IMR-90 (cell line): ENCODE measurements at regions not wholly inside any gene's neighbourhood (a gene's known extent, or its start where the extent isn't known, plus 50 kb on each side); places are given as distances from the start of the nearest gene placed in this dataset.
"Not testable (repeated sequence)": the region's sequence is repeated elsewhere in the genome, so short reads cannot be mapped to it uniquely, and the experiment has no call there.

Experiments used
- ATAC-seq: fragments of 200-7000 bp; cut with Tn5 transposase; 2 replicates; pipeline ENCODE4 v1.9.1; 2020; ENCODE audit warnings: low read depth, mild to moderate bottlenecking, moderate library complexity
- BruUV-seq: library from RNA; stranded (reverse); fragments of 400-500 nt; replicated peaks from 2 replicates; lab custom pipeline; 2021; lab: Mats Ljungman, UMichigan
- CTCF ChIA-PET: fragments of 300-600 bp; formaldehyde crosslinking; extraction: SDS; loops from one replicate; lab custom pipeline; 2021; ENCODE audit warnings: antibody characterized with exemption; lab: Yijun Ruan, JAX
- POLR2A ChIA-PET: fragments of 300-600 bp; sonication (Branson Sonifier 250); formaldehyde crosslinking; loops from one replicate; lab custom pipeline; 2022; ENCODE audit warnings: antibody characterized with exemption; ENCODE audit not compliant: unreplicated experiment; lab: Charles Lee
- DNase-seq: peaks from one replicate; pipeline ENCODE4 v3.0.0; 2013
- H2AFZ ChIP-seq: replicated peaks from 2 replicates; pipeline ENCODE3; 2013; ENCODE audit warnings: low read length, mild to moderate bottlenecking; ENCODE audit not compliant: poor library complexity
- H2AK5ac ChIP-seq: 2 replicates; pipeline ENCODE4 v1.6.1; 2013; ENCODE audit warnings: low read depth, low read length, inconsistent platforms
- H2AK9ac ChIP-seq: replicated peaks from 2 replicates; pipeline ENCODE3; 2013; ENCODE audit warnings: mild to moderate bottlenecking, low read depth, low read length, moderate library complexity; ENCODE audit not compliant: poor library complexity
- H2BK120ac ChIP-seq: 2 replicates; pipeline ENCODE4 v1.6.1; 2013; ENCODE audit warnings: low read depth, low read length, inconsistent platforms
- H2BK15ac ChIP-seq: 3 replicates; pipeline ENCODE4 v1.6.1; 2013; ENCODE audit warnings: low read depth, low read length, inconsistent platforms
- H2BK20ac ChIP-seq: 2 replicates; pipeline ENCODE4 v1.6.1; 2013; ENCODE audit warnings: low read depth, mild to moderate bottlenecking, inconsistent platforms, low read length, moderate library complexity
- H2BK5ac ChIP-seq: 2 replicates; pipeline ENCODE4 v1.6.1; 2013; ENCODE audit warnings: mild to moderate bottlenecking, low read depth, low read length, inconsistent platforms; ENCODE audit not compliant: poor library complexity, severe bottlenecking
- H3K14ac ChIP-seq: replicated peaks from 2 replicates; pipeline ENCODE4 v1.6.1; 2013; ENCODE audit warnings: low read depth, low read length, inconsistent platforms
- H3K18ac ChIP-seq: 2 replicates; pipeline ENCODE4 v1.6.1; 2013; ENCODE audit warnings: low read depth, low read length, control low read depth
- H3K23ac ChIP-seq: 2 replicates; pipeline ENCODE4 v1.6.1; 2013; ENCODE audit warnings: low read depth, low read length, inconsistent platforms
- H3K27ac ChIP-seq: 2 replicates; pipeline ENCODE4 v1.5.1; 2013; ENCODE audit warnings: mild to moderate bottlenecking, control low read depth, low read length; ENCODE audit not compliant: insufficient read depth
- H3K27me3 ChIP-seq: 2 replicates; pipeline ENCODE4 v1.6.1; 2013; ENCODE audit warnings: low read length; ENCODE audit not compliant: control insufficient read depth, insufficient read depth
- H3K36me3 ChIP-seq: 2 replicates; pipeline ENCODE4 v1.6.1; 2013; ENCODE audit warnings: low read length, mixed read lengths; ENCODE audit not compliant: control insufficient read depth, insufficient read depth
- H3K4ac ChIP-seq: 2 replicates; pipeline ENCODE4 v1.6.1; 2013; ENCODE audit warnings: low read depth, low read length, inconsistent platforms
- H3K4me1 ChIP-seq: 2 replicates; pipeline ENCODE4 v1.6.1; 2013; ENCODE audit warnings: low read length, mixed read lengths; ENCODE audit not compliant: control insufficient read depth, insufficient read depth
- H3K4me2 ChIP-seq: 2 replicates; pipeline ENCODE4 v1.6.1; 2013; ENCODE audit warnings: low read depth, mild to moderate bottlenecking, control low read depth, low read length, moderate library complexity
- H3K4me3 ChIP-seq: 2 replicates; pipeline ENCODE4 v1.5.1; 2013; ENCODE audit warnings: low read depth, mild to moderate bottlenecking, control low read depth, low read length, moderate library complexity; ENCODE audit not compliant: insufficient read depth
- H3K56ac ChIP-seq: 2 replicates; pipeline ENCODE4 v1.6.1; 2013; ENCODE audit warnings: low read length, inconsistent platforms; ENCODE audit not compliant: insufficient read depth; ENCODE audit errors: extremely low read depth
- H3K79me1 ChIP-seq, 2 experiments: 2 replicates each; pipeline ENCODE4 v1.6.1; 2013; ENCODE audit warnings: low read length in 2 of 2, inconsistent platforms in 1 of 2, low read depth in 1 of 2
- H3K9ac ChIP-seq: 2 replicates; pipeline ENCODE4 v1.6.1; 2013; ENCODE audit warnings: low read depth, low read length, control low read depth
- H3K9me1 ChIP-seq: 2 replicates; pipeline ENCODE4 v1.6.1; 2013; ENCODE audit warnings: low read length, inconsistent platforms; ENCODE audit not compliant: insufficient read depth
- H3K9me3 ChIP-seq: 2 replicates; pipeline ENCODE4 v1.6.1; 2013; ENCODE audit warnings: low read length; ENCODE audit not compliant: control insufficient read depth, insufficient read depth
- H4K20me1 ChIP-seq: 2 replicates; pipeline ENCODE4 v1.6.1; 2013; ENCODE audit warnings: low read length, inconsistent platforms; ENCODE audit not compliant: insufficient read depth
- H4K5ac ChIP-seq: 2 replicates; pipeline ENCODE4 v1.6.1; 2013; ENCODE audit warnings: mild to moderate bottlenecking, low read depth, low read length, control low read depth
- H4K8ac ChIP-seq, 2 experiments: 2 replicates each; pipeline ENCODE4 v1.6.1; 2013; ENCODE audit warnings: low read depth in 2 of 2, low read length in 2 of 2, control low read depth in 1 of 2, inconsistent platforms in 1 of 2
- H4K91ac ChIP-seq: 2 replicates; pipeline ENCODE4 v1.6.1; 2013; ENCODE audit warnings: low read depth, low read length, inconsistent platforms; ENCODE audit not compliant: insufficient read depth
- WGBS, 2 experiments: methylation state at CpG; one replicate each; pipeline versions ENCODE4 v1.1.5 to v1.1.7; 2013; ENCODE audit warnings: missing lambda C conversion rate in 2 of 2; ENCODE audit not compliant: insufficient read length in 1 of 2; ENCODE audit errors: extremely low coverage in 2 of 2; 5-methylcytosine and 5-hydroxymethylcytosine counted together
- dilution Hi-C: fragments of 300-500 bp; cut with HindIII; formaldehyde crosslinking; loops from one replicate; pipeline ENCODE4 v1.14.3; 2018; ENCODE audit warnings: low sequenced_read_pairs; ENCODE audit not compliant: unreplicated experiment
- in situ Hi-C: fragments of 300-500 bp; cut with MboI; formaldehyde crosslinking; loops from 3 replicates; pipeline ENCODE4 v1.14.3; 2019; ENCODE audit warnings: low sequenced_read_pairs, inconsistent platforms, mixed read lengths
- intact Hi-C: fragments of 100-400 bp; cut with micrococcal nuclease; formaldehyde crosslinking; loops from 2 replicates; pipeline ENCODE4 v1.10.0; 2022

- H3K9me1 ChIP-seq, H2BK20ac ChIP-seq, DNase-seq, H3K36me3 ChIP-seq, CTCF ChIA-PET, H2AFZ ChIP-seq, H2AK5ac ChIP-seq, dilution Hi-C loops, H3K4ac ChIP-seq, H2BK5ac ChIP-seq, H3K56ac ChIP-seq, H4K5ac ChIP-seq, BruUV-seq, H3K4me3 ChIP-seq, H4K91ac ChIP-seq, in situ Hi-C loops, intact Hi-C loops, ATAC-seq, H3K9me3 ChIP-seq, H3K4me2 ChIP-seq, POLR2A ChIA-PET, H2BK120ac ChIP-seq, H3K79me1 ChIP-seq, H3K27me3 ChIP-seq, H2BK15ac ChIP-seq, H3K4me1 ChIP-seq, H3K18ac ChIP-seq, H2AK9ac ChIP-seq, H3K14ac ChIP-seq, H3K27ac ChIP-seq, H3K9ac ChIP-seq, H4K8ac ChIP-seq, H3K23ac ChIP-seq, H4K20me1 ChIP-seq: not testable (repeated sequence)
- WGBS, 2 experiments: 88% methylated on average over 11 of the region's 15 CpGs; no CpG with 5 or more reads in 1 of the 2 experiments
Observed at GRCh38 chr4:167858127-167858526, 234.2 kb upstream of the ANXA10 start.
